Upper lobe of right lung (tissue), 1 donor: ENCODE measurements at regions not wholly inside any gene's neighbourhood (a gene's known extent, or its start where the extent isn't known, plus 50 kb on each side); places are given as distances from the start of the nearest gene placed in this dataset.

Experiments
- ATAC-seq: fragments of 200-7000 bp; cut with Tn5 transposase; one replicate; pipeline ENCODE4 v1.9.1; 2020; ENCODE audit warnings: mild to moderate bottlenecking, moderate library complexity
- DNase-seq: peaks from one replicate; pipeline ENCODE4 v3.0.0-alpha.2; 2020
- H3K27ac ChIP-seq: fragments of 200-600 bp; one replicate; pipeline ENCODE4 v1.8.0; 2022
- H3K27me3 ChIP-seq: fragments of 200-600 bp; one replicate; pipeline ENCODE4 v1.8.0; 2022; ENCODE audit warnings: mild to moderate bottlenecking
- H3K36me3 ChIP-seq: fragments of 200-600 bp; one replicate; pipeline ENCODE4 v1.8.0; 2022
- H3K4me1 ChIP-seq: fragments of 200-600 bp; one replicate; pipeline ENCODE4 v1.8.0; 2022
- H3K4me3 ChIP-seq: fragments of 200-600 bp; one replicate; pipeline ENCODE4 v1.8.0; 2022; ENCODE audit warnings: mild to moderate bottlenecking
- H3K9me3 ChIP-seq: fragments of 200-600 bp; one replicate; pipeline ENCODE4 v1.8.0; 2022
- CTCF ChIP-seq: fragments of 200-600 bp; IDR thresholded peaks from one replicate; pipeline ENCODE4 v1.8.0; 2022; ENCODE audit warnings: antibody characterized with exemption
- intact Hi-C: fragments of 100-400 bp; cut with DNase I; formaldehyde crosslinking; loops from one replicate; pipeline ENCODE4 v1.11.0; 2022
- donor health status: DM: no; HTN: yes; CAD: no; lungs with severe emphysema.

- Histone ChIP-seq H3K4me1 (no peaks in the 10 kb centered on the region), H3K9me3 (no peaks in the 10 kb centered on the region), H3K36me3 (no peaks in the 10 kb centered on the region), H3K4me3 (no peak overlapping the region), H3K27me3 (no peaks in the 10 kb centered on the region), H3K27ac (no peak overlapping the region)
- TF ChIP-seq CTCF: no peak
- ATAC-seq (no peak), DNase-seq (no peak)
- intact Hi-C loops: no loop called here
These were observed 362.7 kb downstream of the TDRD15 start for GRCh38 chr2:21486445-21486844.

- H3K9me3 ChIP-seq: no peaks in the 10 kb centered on the region
- no peak overlapping the region for H3K4me3 ChIP-seq
- no peak for DNase-seq
- H3K36me3 ChIP-seq: no peaks in the 10 kb centered on the region
- ATAC-seq: no peak
- intact Hi-C loops: no loop called here
- no peak for TF ChIP-seq CTCF
- no peaks in the 10 kb centered on the region for H3K4me1 ChIP-seq
- H3K27ac ChIP-seq: no peak overlapping the region
- no peaks in the 10 kb centered on the region for H3K27me3 ChIP-seq
These were observed 365.3 kb downstream of the TDRD15 start for GRCh38 chr2:21489080-21489479.

GRCh38 chr2:21498016-21498415 is 374.2 kb downstream of the TDRD15 start:
- Histone ChIP-seq H3K36me3 (no peaks in the 10 kb centered on the region), H3K4me1 (no peaks in the 10 kb centered on the region)
- no peak for TF ChIP-seq CTCF

GRCh38 chr2:21500401-21500945 is 376.7 kb downstream of the TDRD15 start:
- DNase-seq (no peak), ATAC-seq (no peak)
- no peak for TF ChIP-seq CTCF
- no peaks in the 10 kb centered on the region for H3K27me3 ChIP-seq
- intact Hi-C loops: no loop called here
- no peaks in the 10 kb centered on the region for H3K9me3 ChIP-seq
- H3K4me1 ChIP-seq: no peaks in the 10 kb centered on the region
- H3K36me3 ChIP-seq: no peaks in the 10 kb centered on the region
- no peak overlapping the region for H3K27ac ChIP-seq
- no peak overlapping the region for H3K4me3 ChIP-seq

More at GRCh38 chr2:21498016-21498415, 374.2 kb downstream of the TDRD15 start:
- no peak overlapping the region for H3K4me3 ChIP-seq
- H3K27ac ChIP-seq: no peak overlapping the region
- no peaks in the 10 kb centered on the region for H3K9me3 ChIP-seq
- no peak for ATAC-seq
- DNase-seq: no peak
- intact Hi-C loops: no loop called here
- H3K27me3 ChIP-seq: no peaks in the 10 kb centered on the region

- DNase-seq (no peak), ATAC-seq (peak; percentile 46)
- Histone ChIP-seq H3K9me3 (no peaks in the 10 kb centered on the region), H3K4me1 (no peaks in the 10 kb centered on the region), H3K36me3 (no peaks in the 10 kb centered on the region), H3K27ac (no peak overlapping the region), H3K4me3 (no peak overlapping the region), H3K27me3 (no peaks in the 10 kb centered on the region)
- intact Hi-C loops: no loop called here
- TF ChIP-seq CTCF: no peak
These were observed 377.7 kb downstream of the TDRD15 start for GRCh38 chr2:21501376-21502027.
